ENCODE measurements at regions not wholly inside any gene's neighbourhood (a gene's known extent, or its start where the extent isn't known, plus 50 kb on each side); places are given as distances from the start of the nearest gene placed in this dataset.

GRCh38 chr11:45473341-45473895 is 187.3 kb upstream of the SYT13 start:
- H2AFZ ChIP-seq (ENCODE audit: insufficient read depth, low read depth, low read length, poor library complexity, severe bottlenecking): no peak overlapping the region
- Mint-ChIP-seq H3K36me3 (no peaks in the 10 kb centered on the region), H3K27me3 (ENCODE audit: low read depth in 3 of 3) (peaks cover 2 to 7% (median 6%) of the 10 kb centered on the region in 3 donors), H3K9me3 (peaks cover 0 to 2% (median 0%) of the 10 kb centered on the region in 7 donors), H3K4me3 (no peak overlapping the region), H3K27ac (no peak overlapping the region), H3K4me1 (peaks cover 2% of the 10 kb centered on the region)
- H3K4me3 ChIP-seq (replicated peaks in 1 of 3; ENCODE audit: low read depth in 2 of 3, low read length in 3 of 3): no peak overlapping the region
- H3K36me3 ChIP-seq (replicated peaks in 1 of 2; ENCODE audit: control insufficient read depth in 1 of 2, insufficient read depth in 2 of 2, low read length in 2 of 2): no peaks in the 10 kb centered on the region
- H3K27ac ChIP-seq (ENCODE audit: low read depth in 1 of 2, low read length in 2 of 2): no peak overlapping the region
- no peak overlapping the region for H3K4me2 ChIP-seq (replicated peaks; ENCODE audit: extremely low read depth, low read length, poor library complexity, severe bottlenecking)
- intact Hi-C loops (cut with micrococcal nuclease): no loop called here
- no peak overlapping the region for H3K9ac ChIP-seq (ENCODE audit: insufficient read depth, low read length, poor library complexity, severe bottlenecking)
- no peaks in the 10 kb centered on the region for H4K20me1 ChIP-seq (ENCODE audit: insufficient read depth, low read length)
- no peaks in the 10 kb centered on the region for H3K79me2 ChIP-seq (ENCODE audit: insufficient read depth, low read length)
- TF ChIP-seq CTCF (IDR thresholded peaks at IDR 0.05): no peak
- no peak for DNase-seq
- H3K9me3 ChIP-seq (replicated peaks in 1 of 2; ENCODE audit: control insufficient read depth in 1 of 2, insufficient read depth in 1 of 2, low read length in 2 of 2): no peaks in the 10 kb centered on the region
- WGBS (ENCODE audit: insufficient coverage): 90% methylated on average over 3 of the region's 3 CpGs
- H3K27me3 ChIP-seq (ENCODE audit: control insufficient read depth in 2 of 2, insufficient read depth in 2 of 2, low read length in 2 of 2): no peaks in the 10 kb centered on the region
- no peaks in the 10 kb centered on the region for H3K4me1 ChIP-seq (ENCODE audit: control insufficient read depth in 1 of 2, insufficient read depth in 2 of 2, low read length in 2 of 2)

GRCh38 chr11:45472716-45473317 is 186.7 kb upstream of the SYT13 start:
- Histone ChIP-seq H3K79me2 (ENCODE audit: insufficient read depth, low read length) (no peaks in the 10 kb centered on the region), H4K20me1 (ENCODE audit: insufficient read depth, low read length) (no peaks in the 10 kb centered on the region), H2AFZ (ENCODE audit: insufficient read depth, low read depth, low read length, poor library complexity, severe bottlenecking) (no peak overlapping the region), H3K4me3 (replicated peaks in 1 of 3; ENCODE audit: low read depth in 2 of 3, low read length in 3 of 3) (no peak overlapping the region), H3K4me2 (replicated peaks; ENCODE audit: extremely low read depth, low read length, poor library complexity, severe bottlenecking) (no peak overlapping the region), H3K27ac (ENCODE audit: low read depth in 1 of 2, low read length in 2 of 2) (no peak overlapping the region), H3K9ac (ENCODE audit: insufficient read depth, low read length, poor library complexity, severe bottlenecking) (no peak overlapping the region), H3K36me3 (replicated peaks in 1 of 2; ENCODE audit: control insufficient read depth in 1 of 2, insufficient read depth in 2 of 2, low read length in 2 of 2) (no peaks in the 10 kb centered on the region), H3K9me3 (replicated peaks in 1 of 2; ENCODE audit: control insufficient read depth in 1 of 2, insufficient read depth in 1 of 2, low read length in 2 of 2) (no peaks in the 10 kb centered on the region), H3K4me1 (ENCODE audit: control insufficient read depth in 1 of 2, insufficient read depth in 2 of 2, low read length in 2 of 2) (no peaks in the 10 kb centered on the region), H3K27me3 (ENCODE audit: control insufficient read depth in 2 of 2, insufficient read depth in 2 of 2, low read length in 2 of 2) (no peaks in the 10 kb centered on the region)
- Mint-ChIP-seq H3K4me1 (peaks cover 7% of the 10 kb centered on the region), H3K27ac (peak overlapping the region in 1 of 7 donors; percentile 15), H3K4me3 (no peak overlapping the region), H3K27me3 (ENCODE audit: low read depth in 3 of 3) (peaks cover 0 to 9% (median 4%) of the 10 kb centered on the region in 3 donors), H3K9me3 (peaks cover 0 to 2% (median 0%) of the 10 kb centered on the region in 7 donors), H3K36me3 (no peaks in the 10 kb centered on the region)
- 100% methylated on average over 1 of the region's 14 CpGs for WGBS (ENCODE audit: insufficient coverage)
- no peak for DNase-seq
- intact Hi-C loops (cut with micrococcal nuclease): no loop called here
- no peak for TF ChIP-seq CTCF (IDR thresholded peaks at IDR 0.05)
